ENCODE measurements at regions not wholly inside any gene's neighbourhood (a gene's known extent, or its start where the extent isn't known, plus 50 kb on each side); places are given as distances from the start of the nearest gene placed in this dataset.

- TF ChIP-seq, protein P1, sequence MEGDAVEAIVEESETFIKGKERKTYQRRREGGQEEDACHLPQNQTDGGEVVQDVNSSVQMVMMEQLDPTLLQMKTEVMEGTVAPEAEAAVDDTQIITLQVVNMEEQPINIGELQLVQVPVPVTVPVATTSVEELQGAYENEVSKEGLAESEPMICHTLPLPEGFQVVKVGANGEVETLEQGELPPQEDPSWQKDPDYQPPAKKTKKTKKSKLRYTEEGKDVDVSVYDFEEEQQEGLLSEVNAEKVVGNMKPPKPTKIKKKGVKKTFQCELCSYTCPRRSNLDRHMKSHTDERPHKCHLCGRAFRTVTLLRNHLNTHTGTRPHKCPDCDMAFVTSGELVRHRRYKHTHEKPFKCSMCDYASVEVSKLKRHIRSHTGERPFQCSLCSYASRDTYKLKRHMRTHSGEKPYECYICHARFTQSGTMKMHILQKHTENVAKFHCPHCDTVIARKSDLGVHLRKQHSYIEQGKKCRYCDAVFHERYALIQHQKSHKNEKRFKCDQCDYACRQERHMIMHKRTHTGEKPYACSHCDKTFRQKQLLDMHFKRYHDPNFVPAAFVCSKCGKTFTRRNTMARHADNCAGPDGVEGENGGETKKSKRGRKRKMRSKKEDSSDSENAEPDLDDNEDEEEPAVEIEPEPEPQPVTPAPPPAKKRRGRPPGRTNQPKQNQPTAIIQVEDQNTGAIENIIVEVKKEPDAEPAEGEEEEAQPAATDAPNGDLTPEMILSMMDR (IDR thresholded peaks at IDR 0.05; ENCODE audit: control extremely low read depth in 1 of 3, insufficient read depth in 1 of 3, low read depth in 1 of 3, low read length in 3 of 3), result no peak
- TF ChIP-seq TAF1 (IDR thresholded peaks at IDR 0.05; ENCODE audit: low read depth, low read length), result no peak
- TF ChIP-seq BRCA1 (IDR thresholded peaks at IDR 0.05; ENCODE audit: low read depth, low read length), result no peak
- no peak for TF ChIP-seq MAFK (IDR thresholded peaks at IDR 0.05; ENCODE audit: low read depth, low read length)
- no peak for TF ChIP-seq GABPA (IDR thresholded peaks at IDR 0.05; ENCODE audit: borderline replicate concordance, insufficient read depth, low read length)
- no peak for TF ChIP-seq TCF12 (IDR thresholded peaks at IDR 0.05; ENCODE audit: low read depth, low read length)
- TF ChIP-seq POLR2A (IDR thresholded peaks at IDR 0.05; ENCODE audit: control extremely low read depth in 1 of 2, low read depth in 2 of 2, low read length in 2 of 2), result no peak
- no peak for TF ChIP-seq EP300 (IDR thresholded peaks at IDR 0.05; ENCODE audit: borderline replicate concordance in 1 of 2, low read depth in 2 of 2, low read length in 2 of 2)
- no peak for TF ChIP-seq SIRT6 (IDR thresholded peaks at IDR 0.05; ENCODE audit: low read length)
- TF ChIP-seq, protein P2, sequence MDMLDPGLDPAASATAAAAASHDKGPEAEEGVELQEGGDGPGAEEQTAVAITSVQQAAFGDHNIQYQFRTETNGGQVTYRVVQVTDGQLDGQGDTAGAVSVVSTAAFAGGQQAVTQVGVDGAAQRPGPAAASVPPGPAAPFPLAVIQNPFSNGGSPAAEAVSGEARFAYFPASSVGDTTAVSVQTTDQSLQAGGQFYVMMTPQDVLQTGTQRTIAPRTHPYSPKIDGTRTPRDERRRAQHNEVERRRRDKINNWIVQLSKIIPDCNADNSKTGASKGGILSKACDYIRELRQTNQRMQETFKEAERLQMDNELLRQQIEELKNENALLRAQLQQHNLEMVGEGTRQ (IDR thresholded peaks at IDR 0.05; ENCODE audit: low read length), result no peak
- no peak for TF ChIP-seq SP4 (IDR thresholded peaks at IDR 0.05; ENCODE audit: low read length)
Observed at GRCh38 chr6:119894811-119895210, 545.2 kb upstream of the MAN1A1 start.
